ENCODE measurements at regions not wholly inside any gene's neighbourhood (a gene's known extent, or its start where the extent isn't known, plus 50 kb on each side); places are given as distances from the start of the nearest gene placed in this dataset.

DNA sequence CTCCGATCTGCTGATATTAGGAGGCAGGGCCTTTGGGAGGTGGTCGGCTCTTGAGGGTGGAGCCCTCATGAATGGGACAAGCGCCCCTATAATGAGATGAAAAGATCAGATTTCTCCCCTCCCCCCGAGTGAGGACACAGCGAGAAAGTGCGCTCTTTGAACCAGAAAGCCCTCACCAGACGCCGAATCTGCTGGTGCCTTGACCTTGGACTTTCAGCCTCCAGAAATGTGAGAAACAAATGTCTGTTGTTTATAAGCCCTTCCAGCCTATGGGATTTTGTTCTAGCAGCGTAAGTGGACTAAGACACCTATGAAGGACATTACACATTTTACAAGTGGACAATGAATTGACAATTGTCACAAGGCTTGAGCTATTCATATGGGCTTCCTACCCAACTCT lies 80.2 kb downstream of the RIPK4 start:
- TF ChIP-seq POLR2AphosphoS5 (IDR thresholded peaks at IDR 0.05; ENCODE audit: low read depth, low read length) (no peak), POLR2A (IDR thresholded peaks at IDR 0.05; ENCODE audit: low read depth, low read length) (no peak), TAF1 (IDR thresholded peaks at IDR 0.05; ENCODE audit: low read depth, low read length) (no peak), POU2F2 (IDR thresholded peaks at IDR 0.05; ENCODE audit: low read depth, low read length) (no peak)

Measured in GM12891 (cell line).